ENCODE measurements at regions not wholly inside any gene's neighbourhood (a gene's known extent, or its start where the extent isn't known, plus 50 kb on each side); places are given as distances from the start of the nearest gene placed in this dataset.

- no peaks in the 10 kb centered on the region for H3K4me1 ChIP-seq (ENCODE audit: control insufficient read depth in 3 of 3, insufficient read depth in 2 of 3, low read depth in 1 of 3, low read length in 2 of 3)
- FAIRE-seq (peak; percentile 91), DNase-seq (peak; percentile 45 to 53)
- H3K36me3 ChIP-seq (ENCODE audit: control insufficient read depth in 3 of 3, insufficient read depth in 2 of 3, low read depth in 1 of 3, low read length in 3 of 3), result no peaks in the 10 kb centered on the region
- no peaks in the 10 kb centered on the region for H3K9me3 ChIP-seq (ENCODE audit: control insufficient read depth in 2 of 2, insufficient read depth in 1 of 2, low read depth in 1 of 2, low read length in 1 of 2)
- H3K27ac ChIP-seq (ENCODE audit: low read depth in 1 of 3, low read length in 2 of 3), result no peak overlapping the region
- WGBS, 3 donors, result 4 to 9% (median 5%) methylated on average over 3 of the region's 3 CpGs
- H3K27me3 ChIP-seq (ENCODE audit: control insufficient read depth in 3 of 3, insufficient read depth in 3 of 3, low read length in 3 of 3), result peaks cover 0 to 6% (median 0%) of the 10 kb centered on the region in 3 donors
- H3K4me3 ChIP-seq (ENCODE audit: low read depth in 1 of 3, low read length in 3 of 3), result no peak overlapping the region
Measured at GRCh38 chr2:235116885-235117492, 165.2 kb downstream of the SH3BP4 start.

GRCh38 chr2:235126768-235127167 is 175.0 kb downstream of the SH3BP4 start:
- 56 to 85% (median 76%) methylated on average over 3 of the region's 3 CpGs for WGBS, 3 donors

GRCh38 chr2:235127931-235128330 is 176.1 kb downstream of the SH3BP4 start:
- WGBS, 3 donors, result 83 to 90% (median 89%) methylated on average over 3 of the region's 3 CpGs
- Histone ChIP-seq H3K9me3 (ENCODE audit: control insufficient read depth in 2 of 2, insufficient read depth in 1 of 2, low read depth in 1 of 2, low read length in 1 of 2) (no peaks in the 10 kb centered on the region), H3K27ac (ENCODE audit: low read depth in 1 of 3, low read length in 2 of 3) (no peak overlapping the region), H3K27me3 (ENCODE audit: control insufficient read depth in 3 of 3, insufficient read depth in 3 of 3, low read length in 3 of 3) (no peaks in the 10 kb centered on the region), H3K4me1 (ENCODE audit: control insufficient read depth in 3 of 3, insufficient read depth in 2 of 3, low read depth in 1 of 3, low read length in 2 of 3) (no peaks in the 10 kb centered on the region), H3K36me3 (ENCODE audit: control insufficient read depth in 3 of 3, insufficient read depth in 2 of 3, low read depth in 1 of 3, low read length in 3 of 3) (no peaks in the 10 kb centered on the region), H3K4me3 (ENCODE audit: low read depth in 1 of 3, low read length in 3 of 3) (no peak overlapping the region)
- DNase-seq (no peak), FAIRE-seq (no peak)

More at GRCh38 chr2:235126768-235127167, 175.0 kb downstream of the SH3BP4 start:
- Histone ChIP-seq H3K27ac (ENCODE audit: low read depth in 1 of 3, low read length in 2 of 3) (no peak overlapping the region), H3K4me1 (ENCODE audit: control insufficient read depth in 3 of 3, insufficient read depth in 2 of 3, low read depth in 1 of 3, low read length in 2 of 3) (no peaks in the 10 kb centered on the region), H3K36me3 (ENCODE audit: control insufficient read depth in 3 of 3, insufficient read depth in 2 of 3, low read depth in 1 of 3, low read length in 3 of 3) (no peaks in the 10 kb centered on the region), H3K4me3 (ENCODE audit: low read depth in 1 of 3, low read length in 3 of 3) (no peak overlapping the region), H3K9me3 (ENCODE audit: control insufficient read depth in 2 of 2, insufficient read depth in 1 of 2, low read depth in 1 of 2, low read length in 1 of 2) (no peaks in the 10 kb centered on the region), H3K27me3 (ENCODE audit: control insufficient read depth in 3 of 3, insufficient read depth in 3 of 3, low read length in 3 of 3) (no peaks in the 10 kb centered on the region)
- DNase-seq (no peak), FAIRE-seq (no peak)

- H3K4me3 ChIP-seq (ENCODE audit: low read depth in 1 of 3, low read length in 3 of 3), result no peak overlapping the region
- H3K36me3 ChIP-seq (ENCODE audit: control insufficient read depth in 3 of 3, insufficient read depth in 2 of 3, low read depth in 1 of 3, low read length in 3 of 3), result no peaks in the 10 kb centered on the region
- no peak overlapping the region for H3K27ac ChIP-seq (ENCODE audit: low read depth in 1 of 3, low read length in 2 of 3)
- no peaks in the 10 kb centered on the region for H3K27me3 ChIP-seq (ENCODE audit: control insufficient read depth in 3 of 3, insufficient read depth in 3 of 3, low read length in 3 of 3)
- WGBS, 3 donors, result 72 to 84% (median 76%) methylated on average over 5 of the region's 5 CpGs
- H3K9me3 ChIP-seq (ENCODE audit: control insufficient read depth in 2 of 2, insufficient read depth in 1 of 2, low read depth in 1 of 2, low read length in 1 of 2), result no peaks in the 10 kb centered on the region
- DNase-seq (no peak), FAIRE-seq (no peak)
- H3K4me1 ChIP-seq (ENCODE audit: control insufficient read depth in 3 of 3, insufficient read depth in 2 of 3, low read depth in 1 of 3, low read length in 2 of 3), result no peaks in the 10 kb centered on the region
Measured at GRCh38 chr2:235129850-235130249, 178.0 kb downstream of the SH3BP4 start.

- FAIRE-seq, result no peak
- no peak for DNase-seq
- Histone ChIP-seq H3K4me1 (ENCODE audit: control insufficient read depth in 3 of 3, insufficient read depth in 2 of 3, low read depth in 1 of 3, low read length in 2 of 3) (no peaks in the 10 kb centered on the region), H3K4me3 (ENCODE audit: low read depth in 1 of 3, low read length in 3 of 3) (no peak overlapping the region), H3K27me3 (ENCODE audit: control insufficient read depth in 3 of 3, insufficient read depth in 3 of 3, low read length in 3 of 3) (no peaks in the 10 kb centered on the region), H3K27ac (ENCODE audit: low read depth in 1 of 3, low read length in 2 of 3) (no peak overlapping the region), H3K9me3 (ENCODE audit: control insufficient read depth in 2 of 2, insufficient read depth in 1 of 2, low read depth in 1 of 2, low read length in 1 of 2) (no peaks in the 10 kb centered on the region), H3K36me3 (ENCODE audit: control insufficient read depth in 3 of 3, insufficient read depth in 2 of 3, low read depth in 1 of 3, low read length in 3 of 3) (no peaks in the 10 kb centered on the region)
- 87 to 89% (median 88%) methylated on average over 21 of the region's 21 CpGs for WGBS, 3 donors
Measured at GRCh38 chr2:235131334-235132305, 179.8 kb downstream of the SH3BP4 start.

- H3K4me1 ChIP-seq (ENCODE audit: control insufficient read depth in 3 of 3, insufficient read depth in 2 of 3, low read depth in 1 of 3, low read length in 2 of 3), result no peaks in the 10 kb centered on the region
- no peaks in the 10 kb centered on the region for H3K36me3 ChIP-seq (ENCODE audit: control insufficient read depth in 3 of 3, insufficient read depth in 2 of 3, low read depth in 1 of 3, low read length in 3 of 3)
- no peaks in the 10 kb centered on the region for H3K9me3 ChIP-seq (ENCODE audit: control insufficient read depth in 2 of 2, insufficient read depth in 1 of 2, low read depth in 1 of 2, low read length in 1 of 2)
- WGBS, 3 donors, result 94 to 98% (median 97%) methylated on average over 2 of the region's 2 CpGs
- DNase-seq, result no peak
- H3K4me3 ChIP-seq (ENCODE audit: low read depth in 1 of 3, low read length in 3 of 3), result no peak overlapping the region
- no peak for FAIRE-seq
- no peak overlapping the region for H3K27ac ChIP-seq (ENCODE audit: low read depth in 1 of 3, low read length in 2 of 3)
- no peaks in the 10 kb centered on the region for H3K27me3 ChIP-seq (ENCODE audit: control insufficient read depth in 3 of 3, insufficient read depth in 3 of 3, low read length in 3 of 3)
Measured at GRCh38 chr2:235132651-235133050, 180.8 kb downstream of the SH3BP4 start.

- Histone ChIP-seq H3K27me3 (ENCODE audit: control insufficient read depth in 3 of 3, insufficient read depth in 3 of 3, low read length in 3 of 3) (no peaks in the 10 kb centered on the region), H3K27ac (ENCODE audit: low read depth in 1 of 3, low read length in 2 of 3) (no peak overlapping the region), H3K9me3 (ENCODE audit: control insufficient read depth in 2 of 2, insufficient read depth in 1 of 2, low read depth in 1 of 2, low read length in 1 of 2) (no peaks in the 10 kb centered on the region), H3K4me1 (ENCODE audit: control insufficient read depth in 3 of 3, insufficient read depth in 2 of 3, low read depth in 1 of 3, low read length in 2 of 3) (no peaks in the 10 kb centered on the region), H3K4me3 (ENCODE audit: low read depth in 1 of 3, low read length in 3 of 3) (no peak overlapping the region), H3K36me3 (ENCODE audit: control insufficient read depth in 3 of 3, insufficient read depth in 2 of 3, low read depth in 1 of 3, low read length in 3 of 3) (no peaks in the 10 kb centered on the region)
- WGBS, 3 donors, result 64 to 77% (median 73%) methylated on average over 2 of the region's 2 CpGs
- no peak for FAIRE-seq
- no peak for DNase-seq
Measured at GRCh38 chr2:235133837-235134236, 182.0 kb downstream of the SH3BP4 start.

GRCh38 chr2:235134420-235134819 is 182.6 kb downstream of the SH3BP4 start:
- no peaks in the 10 kb centered on the region for H3K4me1 ChIP-seq (ENCODE audit: control insufficient read depth in 3 of 3, insufficient read depth in 2 of 3, low read depth in 1 of 3, low read length in 2 of 3)
- 84 to 86% (median 86%) methylated on average over 3 of the region's 3 CpGs for WGBS, 3 donors
- H3K9me3 ChIP-seq (ENCODE audit: control insufficient read depth in 2 of 2, insufficient read depth in 1 of 2, low read depth in 1 of 2, low read length in 1 of 2), result no peaks in the 10 kb centered on the region
- H3K27ac ChIP-seq (ENCODE audit: low read depth in 1 of 3, low read length in 2 of 3), result no peak overlapping the region
- no peaks in the 10 kb centered on the region for H3K36me3 ChIP-seq (ENCODE audit: control insufficient read depth in 3 of 3, insufficient read depth in 2 of 3, low read depth in 1 of 3, low read length in 3 of 3)
- FAIRE-seq (no peak), DNase-seq (no peak)
- no peaks in the 10 kb centered on the region for H3K27me3 ChIP-seq (ENCODE audit: control insufficient read depth in 3 of 3, insufficient read depth in 3 of 3, low read length in 3 of 3)
- no peak overlapping the region for H3K4me3 ChIP-seq (ENCODE audit: low read depth in 1 of 3, low read length in 3 of 3)
